Activated T-cell treated with anti-CD3 and anti-CD28 coated beads, Interleukin-2, amount 50 U/mL, for 4 hours (primary cell): ENCODE measurements at regions not wholly inside any gene's neighbourhood (a gene's known extent, or its start where the extent isn't known, plus 50 kb on each side); places are given as distances from the start of the nearest gene placed in this dataset.

Experiments
- ATAC-seq, 2 donors: fragments of 200-7000 bp; cut with Tn5 transposase; one replicate each; pipeline ENCODE4 v1.10.0; 2021
- DNase-seq: peaks from one replicate; pipeline ENCODE4 v3.0.0-alpha.2; 2020
- H3K27me3 Mint-ChIP-seq: one replicate; pipeline ENCODE4 v1.8.0; 2021; ENCODE audit warnings: low read depth, mixed read lengths
- H3K36me3 Mint-ChIP-seq: one replicate; pipeline ENCODE4 v1.8.0; 2022; ENCODE audit warnings: mixed read lengths; ENCODE audit not compliant: insufficient read depth
- H3K4me1 Mint-ChIP-seq: one replicate; pipeline ENCODE4 v1.8.0; 2021; ENCODE audit warnings: low read depth, mixed read lengths
- H3K4me3 Mint-ChIP-seq: one replicate; pipeline ENCODE4 v1.8.0; 2021; ENCODE audit warnings: mild to moderate bottlenecking, moderate library complexity, mixed read lengths
- H3K9me3 Mint-ChIP-seq: one replicate; pipeline ENCODE4 v1.8.0; 2021; ENCODE audit warnings: mixed read lengths

DNA sequence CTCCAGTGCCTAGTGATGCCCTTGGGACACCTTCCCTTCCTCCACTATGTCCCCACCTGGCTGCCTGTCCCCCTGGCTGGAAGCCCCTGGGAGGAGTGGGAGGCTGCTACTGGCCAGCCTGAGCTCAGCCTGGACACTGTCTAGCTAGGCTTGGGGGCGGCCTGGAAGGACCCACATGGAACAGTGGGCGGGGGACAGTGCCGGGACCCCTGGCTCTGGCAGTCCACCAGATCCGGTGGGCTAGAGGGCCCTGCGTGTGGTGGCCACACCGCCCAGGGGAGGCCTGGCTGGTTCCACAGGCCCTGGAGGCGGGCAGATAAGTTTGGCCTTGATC, 388.0 kb upstream of the TNRC6C start:
- no peak for DNase-seq

GRCh38 chr17:77571155-77571981, 387.1 kb upstream of the TNRC6C start:
- H3K27me3 Mint-ChIP-seq: peaks cover 23% of the 10 kb centered on the region

More for the DNA sequence above, 388.0 kb upstream of the TNRC6C start:
- Mint-ChIP-seq H3K4me3 (no peak overlapping the region), H3K27me3 (peaks cover 27% of the 10 kb centered on the region), H3K4me1 (peaks cover 9% of the 10 kb centered on the region), H3K36me3 (no peaks in the 10 kb centered on the region), H3K9me3 (no peaks in the 10 kb centered on the region)
- ATAC-seq: no peak

DNA sequence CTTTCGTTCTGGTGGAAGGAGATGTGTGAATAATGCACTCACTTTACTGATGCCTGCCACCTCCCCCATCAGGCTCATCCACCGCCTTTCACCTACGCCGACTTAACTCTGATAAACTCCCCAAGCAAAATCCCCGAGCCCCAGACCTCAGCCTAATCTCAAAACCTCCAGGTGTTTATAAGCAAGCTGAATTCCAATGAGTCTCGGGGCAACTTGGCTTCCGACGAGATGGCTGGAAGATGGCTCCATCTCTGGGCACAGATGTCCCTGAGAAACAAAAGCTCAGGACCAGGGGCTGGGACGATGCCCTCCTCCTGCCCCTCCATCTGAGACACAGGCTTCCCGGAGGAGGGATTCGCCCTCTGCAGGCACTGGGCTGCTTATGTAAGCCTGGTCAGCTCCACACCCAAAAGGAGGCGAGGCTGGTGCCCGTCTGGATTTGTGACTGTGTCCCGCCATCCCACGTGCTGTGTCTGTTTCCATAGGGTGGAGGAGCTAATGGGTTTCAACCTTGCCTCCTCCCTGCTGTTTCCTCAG, 386.4 kb upstream of the TNRC6C start:
- DNase-seq (no peak), ATAC-seq (no peak)
- H3K9me3 Mint-ChIP-seq: no peaks in the 10 kb centered on the region
- H3K27me3 Mint-ChIP-seq: peaks cover 23% of the 10 kb centered on the region
- peaks cover 9% of the 10 kb centered on the region for H3K4me1 Mint-ChIP-seq
- peak overlapping the region; percentile 38 for H3K4me3 Mint-ChIP-seq
- H3K36me3 Mint-ChIP-seq: no peaks in the 10 kb centered on the region

More at GRCh38 chr17:77571155-77571981, 387.1 kb upstream of the TNRC6C start:
- Mint-ChIP-seq H3K36me3 (no peaks in the 10 kb centered on the region), H3K9me3 (no peaks in the 10 kb centered on the region), H3K4me1 (peaks cover 9% of the 10 kb centered on the region), H3K4me3 (peak overlapping the region; percentile 38)
- DNase-seq (no peak), ATAC-seq (peak; percentile 27 to 41)

GRCh38 chr17:77572851-77573250, 385.7 kb upstream of the TNRC6C start:
- Mint-ChIP-seq H3K4me1 (peaks cover 9% of the 10 kb centered on the region), H3K36me3 (no peaks in the 10 kb centered on the region), H3K4me3 (no peak overlapping the region), H3K9me3 (no peaks in the 10 kb centered on the region), H3K27me3 (peaks cover 23% of the 10 kb centered on the region)
- ATAC-seq (no peak), DNase-seq (no peak)

DNA sequence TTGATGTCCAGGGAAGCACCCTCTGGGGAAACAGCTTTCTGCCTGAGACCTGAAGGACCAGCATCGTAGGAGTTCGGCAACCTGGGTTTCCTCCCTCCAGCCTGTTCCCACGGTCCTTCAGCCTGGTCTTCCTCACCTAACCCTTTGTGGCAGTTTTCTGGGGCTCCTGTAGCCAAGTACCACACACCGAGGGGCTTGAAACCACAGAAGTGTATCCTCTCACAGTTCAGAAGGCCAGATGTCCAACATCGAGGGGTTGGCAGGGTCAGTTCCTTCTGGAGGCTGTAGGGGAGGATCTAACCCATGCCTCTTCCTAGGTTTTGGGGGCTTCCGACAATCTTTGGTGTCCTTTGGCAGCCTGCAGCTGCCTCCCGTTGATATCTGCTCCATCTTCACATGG, 381.0 kb upstream of the TNRC6C start:
- Mint-ChIP-seq H3K9me3 (peaks cover 3% of the 10 kb centered on the region), H3K4me3 (no peak overlapping the region), H3K27me3 (peaks cover 2% of the 10 kb centered on the region), H3K4me1 (peaks cover 5% of the 10 kb centered on the region), H3K36me3 (no peaks in the 10 kb centered on the region)
- ATAC-seq (no peak), DNase-seq (no peak)

DNA sequence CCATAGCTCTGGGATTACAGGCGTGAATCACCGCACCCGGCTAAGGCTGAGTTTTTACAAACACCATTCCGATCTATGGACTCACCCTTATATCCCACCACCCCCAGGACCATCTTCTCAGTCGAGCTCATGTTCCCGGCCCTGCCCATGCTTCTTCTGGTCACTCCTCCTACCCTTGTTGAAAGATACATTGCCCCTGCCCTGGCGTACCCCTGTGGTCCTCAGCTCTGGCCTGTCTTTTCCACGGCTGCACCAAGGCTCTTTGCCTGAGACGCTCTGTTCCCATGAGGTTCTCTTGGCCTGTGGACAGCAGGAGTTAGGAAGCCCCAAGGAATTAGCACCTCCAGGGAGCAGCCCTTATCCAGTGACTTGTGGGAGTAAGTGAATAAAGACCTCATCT, 379.4 kb upstream of the TNRC6C start:
- Mint-ChIP-seq H3K9me3 (peaks cover 3% of the 10 kb centered on the region), H3K4me3 (no peak overlapping the region), H3K36me3 (no peaks in the 10 kb centered on the region), H3K4me1 (peaks cover 3% of the 10 kb centered on the region), H3K27me3 (no peaks in the 10 kb centered on the region)
- no peak for ATAC-seq
- DNase-seq: no peak

- Mint-ChIP-seq H3K4me3 (no peak overlapping the region), H3K27me3 (no peaks in the 10 kb centered on the region), H3K9me3 (peaks cover 3% of the 10 kb centered on the region), H3K4me1 (peaks cover 3% of the 10 kb centered on the region), H3K36me3 (no peaks in the 10 kb centered on the region)
- no peak for ATAC-seq
- no peak for DNase-seq
Measured at GRCh38 chr17:77579682-77580081, 378.8 kb upstream of the TNRC6C start.

GRCh38 chr17:77580531-77581270, 377.8 kb upstream of the TNRC6C start:
- no peak for ATAC-seq
- Mint-ChIP-seq H3K27me3 (no peaks in the 10 kb centered on the region), H3K9me3 (peaks cover 3% of the 10 kb centered on the region), H3K36me3 (no peaks in the 10 kb centered on the region), H3K4me3 (no peak overlapping the region), H3K4me1 (peaks cover 3% of the 10 kb centered on the region)
- DNase-seq: no peak

GRCh38 chr17:77581480-77581879, 377.0 kb upstream of the TNRC6C start:
- Mint-ChIP-seq H3K9me3 (peaks cover 3% of the 10 kb centered on the region), H3K27me3 (no peaks in the 10 kb centered on the region), H3K36me3 (no peaks in the 10 kb centered on the region), H3K4me3 (no peak overlapping the region), H3K4me1 (peaks cover 3% of the 10 kb centered on the region)
- DNase-seq: no peak
- ATAC-seq: no peak

DNA sequence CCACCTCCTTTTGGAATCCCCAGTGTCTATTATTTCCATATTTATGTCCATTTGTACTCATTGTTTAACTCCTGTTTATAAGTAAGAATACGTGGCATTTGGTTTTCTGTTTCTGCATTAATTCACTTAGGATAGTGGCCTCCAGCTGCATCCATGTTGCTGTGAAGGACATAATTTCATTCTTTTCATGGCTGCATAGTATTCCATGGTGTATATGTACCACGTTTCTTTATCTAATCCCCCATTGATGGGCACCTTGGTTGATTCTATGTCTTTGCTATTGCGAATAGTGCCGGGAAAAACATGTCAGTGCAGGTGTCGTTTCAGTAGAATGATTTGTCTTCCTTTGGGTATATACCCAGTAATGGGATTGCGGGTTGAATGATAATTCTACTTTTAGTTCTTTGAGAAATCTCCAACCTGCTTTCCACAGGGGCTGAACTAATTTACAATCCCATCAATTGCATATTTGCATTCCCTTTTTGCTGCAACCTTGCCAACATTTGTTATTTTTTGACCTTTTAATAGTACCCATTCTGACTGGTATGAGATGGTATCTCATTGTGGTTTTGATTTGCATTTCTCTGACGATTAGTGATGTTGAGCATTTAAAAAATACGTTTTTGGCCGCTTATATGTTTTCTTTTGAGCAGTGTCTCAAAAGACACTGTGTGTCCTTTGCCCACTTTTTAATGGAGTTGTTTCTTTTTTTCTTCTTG, 373.2 kb upstream of the TNRC6C start:
- no peak for ATAC-seq
- H3K36me3 Mint-ChIP-seq: no peaks in the 10 kb centered on the region
- peaks cover 14% of the 10 kb centered on the region for H3K9me3 Mint-ChIP-seq
- no peak for DNase-seq
- peaks cover 4% of the 10 kb centered on the region for H3K27me3 Mint-ChIP-seq
- no peak overlapping the region for H3K4me3 Mint-ChIP-seq
- no peaks in the 10 kb centered on the region for H3K4me1 Mint-ChIP-seq

- no peaks in the 10 kb centered on the region for H3K36me3 Mint-ChIP-seq
- ATAC-seq (no peak), DNase-seq (no peak)
- H3K27me3 Mint-ChIP-seq: peaks cover 6% of the 10 kb centered on the region
- H3K4me1 Mint-ChIP-seq: peaks cover 5% of the 10 kb centered on the region
- H3K9me3 Mint-ChIP-seq: peaks cover 10% of the 10 kb centered on the region
- H3K4me3 Mint-ChIP-seq: no peak overlapping the region
Measured at GRCh38 chr17:77590951-77591735, 367.4 kb upstream of the TNRC6C start.

DNA sequence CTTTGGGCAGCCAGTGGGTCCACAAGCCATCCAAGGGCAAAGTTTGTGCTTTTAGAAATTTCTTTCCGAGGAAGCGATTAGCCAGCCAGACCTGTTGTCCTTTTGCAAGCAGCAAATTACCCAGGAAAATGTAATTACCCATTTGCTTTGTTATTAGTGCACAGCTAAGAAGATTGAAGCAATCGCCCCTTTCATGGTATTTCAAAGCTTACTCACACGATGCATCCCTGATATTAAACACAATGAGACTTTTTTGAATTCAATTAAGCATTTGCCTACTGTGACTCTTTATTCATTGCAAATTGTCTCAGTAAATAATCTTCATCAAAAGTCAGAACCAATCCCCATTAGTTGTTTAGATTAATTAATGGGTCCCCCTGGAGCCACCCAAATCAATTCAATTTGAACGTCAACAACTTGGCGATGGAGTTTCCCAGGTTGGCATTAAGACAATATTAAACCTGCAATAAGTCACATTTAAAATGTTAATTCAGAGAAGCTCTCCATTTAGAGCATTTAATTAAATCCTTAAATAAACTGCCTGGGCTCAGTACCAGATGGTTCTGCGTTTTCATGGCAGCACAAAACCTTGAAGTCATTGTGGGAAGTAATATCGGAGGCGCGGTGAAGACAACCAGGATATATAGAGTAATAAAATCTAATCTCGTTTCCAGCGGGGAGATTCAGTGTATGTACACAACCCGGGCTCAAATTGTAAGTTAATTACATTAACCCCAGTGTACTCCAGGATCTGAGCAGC, 366.2 kb upstream of the TNRC6C start:
- no peaks in the 10 kb centered on the region for H3K36me3 Mint-ChIP-seq
- peaks cover 5% of the 10 kb centered on the region for H3K4me1 Mint-ChIP-seq
- DNase-seq (no peak), ATAC-seq (no peak)
- peaks cover 3% of the 10 kb centered on the region for H3K27me3 Mint-ChIP-seq
- peaks cover 5% of the 10 kb centered on the region for H3K9me3 Mint-ChIP-seq
- H3K4me3 Mint-ChIP-seq: no peak overlapping the region

- peaks cover 2% of the 10 kb centered on the region for H3K27me3 Mint-ChIP-seq
- no peak overlapping the region for H3K4me3 Mint-ChIP-seq
- no peaks in the 10 kb centered on the region for H3K36me3 Mint-ChIP-seq
- DNase-seq: no peak
- H3K4me1 Mint-ChIP-seq: peaks cover 5% of the 10 kb centered on the region
- ATAC-seq: no peak
- H3K9me3 Mint-ChIP-seq: no peaks in the 10 kb centered on the region
Measured at GRCh38 chr17:77593081-77593480, 365.4 kb upstream of the TNRC6C start.
